PFSK-1 (cell line): ENCODE measurements at regions not wholly inside any gene's neighbourhood (a gene's known extent, or its start where the extent isn't known, plus 50 kb on each side); places are given as distances from the start of the nearest gene placed in this dataset.

ENCODE experiments used
- FOXP2 ChIP-seq: optimal IDR thresholded peaks from 2 replicates; pipeline ENCODE3; 2011; ENCODE audit warnings: borderline replicate concordance, control low read depth, inconsistent platforms; ENCODE audit not compliant: insufficient read depth; ENCODE audit errors: extremely low read length, extremely low read depth
- POLR2AphosphoS5 ChIP-seq: IDR thresholded peaks from 2 replicates; pipeline ENCODE4 v1.6.1; 2012; ENCODE audit warnings: low read depth, mild to moderate bottlenecking, control low read depth, low read length, moderate library complexity
- REST ChIP-seq, 2 experiments: IDR thresholded peaks; 2 replicates each; pipeline versions ENCODE4 v1.6.1 to v1.8.0; 2011 to 2012; ENCODE audit warnings: low read depth in 2 of 2, low read length in 2 of 2, control low read depth in 1 of 2, inconsistent platforms in 1 of 2, mild to moderate bottlenecking in 1 of 2, moderate library complexity in 1 of 2; ENCODE audit not compliant: insufficient read depth in 1 of 2
- SIN3A ChIP-seq: IDR thresholded peaks from 2 replicates; pipeline ENCODE4 v1.6.1; 2012; ENCODE audit warnings: mild to moderate bottlenecking, low read length, moderate library complexity, borderline replicate concordance; ENCODE audit not compliant: insufficient read depth
- TAF1 ChIP-seq: IDR thresholded peaks from 2 replicates; pipeline ENCODE4 v1.6.1; 2012; ENCODE audit warnings: low read length, control low read depth, borderline replicate concordance; ENCODE audit not compliant: insufficient read depth

DNA sequence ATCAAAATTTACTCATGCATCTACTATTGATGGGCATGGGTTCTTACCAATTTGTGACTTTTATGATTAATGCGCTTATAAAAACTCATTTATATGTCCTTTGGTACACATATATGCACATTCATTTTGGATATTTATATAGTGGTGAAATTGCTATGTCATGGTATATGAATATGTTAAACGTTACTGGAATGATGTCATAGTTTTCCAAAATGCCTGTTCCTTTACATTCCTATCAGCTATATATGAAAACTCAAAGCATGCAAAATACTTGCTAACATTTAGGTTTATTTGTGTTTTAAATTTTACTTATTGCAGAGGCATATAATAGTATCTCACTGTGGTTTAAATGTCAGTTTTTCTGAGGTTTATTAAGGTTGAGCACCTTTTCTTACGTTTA lies 1403.1 kb downstream of the HACE1 start:
- no peak for TF ChIP-seq TAF1
- TF ChIP-seq REST (IDR thresholded peaks at IDR 0.05; ENCODE audit: insufficient read depth in 1 of 2, low read depth in 2 of 2, low read length in 2 of 2) = no peak
- no peak for TF ChIP-seq SIN3A
- TF ChIP-seq FOXP2 = no peak
- TF ChIP-seq POLR2AphosphoS5 = no peak

DNA sequence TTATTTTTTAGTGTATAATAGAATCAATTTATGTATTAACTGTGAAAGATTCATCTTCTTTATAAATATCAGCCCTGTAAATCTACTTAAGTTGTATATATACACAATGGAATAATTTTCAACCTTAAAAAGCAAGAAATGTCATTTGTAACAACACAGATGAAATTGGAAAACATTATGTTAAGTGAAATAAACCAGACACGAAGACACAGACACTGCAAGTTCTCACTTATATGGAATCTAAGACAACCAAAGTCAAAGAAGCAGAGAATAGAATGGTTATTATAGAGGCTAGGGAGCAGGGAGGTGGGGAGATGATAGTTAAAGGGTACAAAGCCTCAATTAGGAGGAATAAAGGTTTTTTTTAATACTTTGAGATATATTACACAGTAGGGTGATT lies 1404.4 kb downstream of the HACE1 start:
- no peak for TF ChIP-seq REST (IDR thresholded peaks at IDR 0.05; ENCODE audit: insufficient read depth in 1 of 2, low read depth in 2 of 2, low read length in 2 of 2)
- TF ChIP-seq FOXP2 = no peak
- no peak for TF ChIP-seq SIN3A
- no peak for TF ChIP-seq POLR2AphosphoS5
- no peak for TF ChIP-seq TAF1

- TF ChIP-seq TAF1 (no peak), REST (IDR thresholded peaks at IDR 0.05; ENCODE audit: insufficient read depth in 1 of 2, low read depth in 2 of 2, low read length in 2 of 2) (no peak), SIN3A (no peak), FOXP2 (no peak), POLR2AphosphoS5 (no peak)
These were observed 1450.2 kb downstream of the HACE1 start for GRCh38 chr6:103409475-103409874.

- TF ChIP-seq REST (IDR thresholded peaks at IDR 0.05; ENCODE audit: insufficient read depth in 1 of 2, low read depth in 2 of 2, low read length in 2 of 2) (no peak), FOXP2 (no peak), POLR2AphosphoS5 (no peak), TAF1 (no peak), SIN3A (no peak)
These were observed 1454.4 kb downstream of the HACE1 start for GRCh38 chr6:103405321-103405720.

DNA sequence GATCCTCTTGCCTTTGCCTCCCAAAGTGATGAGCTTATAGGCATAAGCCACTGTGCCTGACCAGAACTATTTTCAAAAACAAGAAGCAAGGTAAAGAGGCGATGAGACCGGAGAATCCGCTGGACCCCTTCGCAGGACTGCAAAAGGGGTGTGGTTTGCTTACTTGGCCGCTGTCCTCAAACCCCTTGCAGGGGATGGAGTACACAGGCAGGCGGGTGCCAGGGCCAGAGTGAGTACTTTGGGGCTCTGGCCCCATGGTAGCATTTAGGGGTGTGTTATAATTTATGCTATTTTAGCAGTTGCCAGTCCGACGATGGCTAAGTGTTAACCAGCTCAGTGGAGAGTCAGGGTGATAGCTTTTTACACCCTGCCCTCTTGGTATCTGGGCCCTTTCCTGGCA lies 1454.9 kb downstream of the HACE1 start:
- TF ChIP-seq SIN3A (no peak), REST (IDR thresholded peaks at IDR 0.05; ENCODE audit: insufficient read depth in 1 of 2, low read depth in 2 of 2, low read length in 2 of 2) (no peak), FOXP2 (no peak), TAF1 (no peak), POLR2AphosphoS5 (no peak)
